Stimulated activated CD8-positive, alpha-beta memory T cell treated with anti-CD3 and anti-CD28 coated beads, Interleukin-2, amount 100 ng/mL, for 48 hours (primary cell): ENCODE measurements at regions not wholly inside any gene's neighbourhood (a gene's known extent, or its start where the extent isn't known, plus 50 kb on each side); places are given as distances from the start of the nearest gene placed in this dataset.

Source experiments
- DNase-seq, 2 donors: peaks; one replicate each; pipeline ENCODE4 v3.0.0-alpha.2; 2020; ENCODE audit warnings: low read depth in 2 of 2

- no peak for DNase-seq
Measured at GRCh38 chr2:199627417-199627816, 169.7 kb upstream of the SATB2 start.

GRCh38 chr2:199624958-199625357, 167.2 kb upstream of the SATB2 start:
- DNase-seq: no peak

- DNase-seq: no peak
Measured at GRCh38 chr2:199612509-199613130, 154.9 kb upstream of the SATB2 start.

- no peak for DNase-seq
Measured at GRCh38 chr2:199607914-199608313, 150.2 kb upstream of the SATB2 start.

- DNase-seq: no peak
Measured at GRCh38 chr2:199606193-199606780, 148.5 kb upstream of the SATB2 start.

GRCh38 chr2:199603721-199604291, 146.1 kb upstream of the SATB2 start:
- DNase-seq: no peak

- DNase-seq: no peak
Measured at GRCh38 chr2:199602896-199603717, 145.4 kb upstream of the SATB2 start.

- no peak for DNase-seq
Measured at GRCh38 chr2:199602271-199602895, 144.6 kb upstream of the SATB2 start.

GRCh38 chr2:199596549-199596948, 138.8 kb upstream of the SATB2 start:
- no peak for DNase-seq

- DNase-seq: no peak
Measured at GRCh38 chr2:199594443-199594842, 136.7 kb upstream of the SATB2 start.

GRCh38 chr2:199591826-199592225, 134.1 kb upstream of the SATB2 start:
- no peak for DNase-seq

GRCh38 chr2:199590321-199591203, 132.8 kb upstream of the SATB2 start:
- no peak for DNase-seq

- no peak for DNase-seq
Measured at GRCh38 chr2:199589306-199589705, 131.6 kb upstream of the SATB2 start.

GRCh38 chr2:199588054-199588453, 130.3 kb upstream of the SATB2 start:
- no peak for DNase-seq

- no peak for DNase-seq
Measured at GRCh38 chr2:199586646-199587045, 128.9 kb upstream of the SATB2 start.

- DNase-seq: no peak
Measured at GRCh38 chr2:199583676-199584075, 125.9 kb upstream of the SATB2 start.

GRCh38 chr2:199581935-199582360, 124.2 kb upstream of the SATB2 start:
- no peak for DNase-seq

GRCh38 chr2:199581408-199581807, 123.7 kb upstream of the SATB2 start:
- DNase-seq: no peak

- no peak for DNase-seq
Measured at GRCh38 chr2:199575416-199575815, 117.7 kb upstream of the SATB2 start.

GRCh38 chr2:199572571-199572970, 114.8 kb upstream of the SATB2 start:
- DNase-seq: no peak

GRCh38 chr2:199570934-199571333, 113.2 kb upstream of the SATB2 start:
- DNase-seq: no peak
